A172 (cell line): ENCODE measurements at regions not wholly inside any gene's neighbourhood (a gene's known extent, or its start where the extent isn't known, plus 50 kb on each side); places are given as distances from the start of the nearest gene placed in this dataset.
"Not testable (repeated sequence)": the region's sequence is repeated elsewhere in the genome, so short reads cannot be mapped to it uniquely, and the experiment has no call there.

Experiments
- DNase-seq: peaks from one replicate; pipeline ENCODE4 v3.0.0-alpha.2; 2015; ENCODE audit warnings: low spot score

- DNase-seq, result peak; percentile 82
Observed at GRCh38 chr13:34358811-34359513, 541.0 kb downstream of the RFC3 start.

GRCh38 chr13:34360702-34361101, 542.8 kb downstream of the RFC3 start:
- DNase-seq, result no peak

GRCh38 chr13:34361560-34361959, 543.6 kb downstream of the RFC3 start:
- DNase-seq, result no peak

GRCh38 chr13:34363266-34363665, 545.3 kb downstream of the RFC3 start:
- DNase-seq, result no peak

GRCh38 chr13:34364633-34365032, 546.7 kb downstream of the RFC3 start:
- no peak for DNase-seq

GRCh38 chr13:34369931-34370330, 552.0 kb downstream of the RFC3 start:
- peak; percentile 35 for DNase-seq

GRCh38 chr13:34371108-34371507, 553.2 kb downstream of the RFC3 start:
- DNase-seq, result no peak

GRCh38 chr13:34371645-34372395, 553.9 kb downstream of the RFC3 start:
- no peak for DNase-seq

- peak; percentile 73 for DNase-seq
Observed at GRCh38 chr13:34372581-34372980, 554.6 kb downstream of the RFC3 start.

GRCh38 chr13:34376483-34376882, 558.5 kb downstream of the RFC3 start:
- DNase-seq, result no peak

- DNase-seq, result no peak
Observed at GRCh38 chr13:34381228-34381627, 560.8 kb upstream of the NBEA start.

GRCh38 chr13:34383728-34384127, 558.3 kb upstream of the NBEA start:
- DNase-seq, result no peak

GRCh38 chr13:34386229-34386628, 555.8 kb upstream of the NBEA start:
- DNase-seq, result not testable (repeated sequence)

- DNase-seq, result peak; percentile 38
Observed at GRCh38 chr13:34391076-34391475, 551.0 kb upstream of the NBEA start.

GRCh38 chr13:34401696-34402095, 540.4 kb upstream of the NBEA start:
- no peak for DNase-seq

GRCh38 chr13:34405410-34406181, 536.5 kb upstream of the NBEA start:
- no peak for DNase-seq

- no peak for DNase-seq
Observed at GRCh38 chr13:34408640-34409039, 533.4 kb upstream of the NBEA start.

- no peak for DNase-seq
Observed at GRCh38 chr13:34409496-34410182, 532.4 kb upstream of the NBEA start.

- DNase-seq, result no peak
Observed at GRCh38 chr13:34410678-34411077, 531.4 kb upstream of the NBEA start.

- DNase-seq, result no peak
Observed at GRCh38 chr13:34411177-34411576, 530.9 kb upstream of the NBEA start.

GRCh38 chr13:34411894-34412293, 530.2 kb upstream of the NBEA start:
- no peak for DNase-seq

GRCh38 chr13:34412295-34412694, 529.8 kb upstream of the NBEA start:
- no peak for DNase-seq
